CD1c-positive myeloid dendritic cell (primary cell): ENCODE measurements at regions not wholly inside any gene's neighbourhood (a gene's known extent, or its start where the extent isn't known, plus 50 kb on each side); places are given as distances from the start of the nearest gene placed in this dataset.
A peak's percentile ranks its signal among the peaks of the same experiment; 100 is the strongest.

Experiments
- DNase-seq: peaks from one replicate; pipeline ENCODE4 v3.0.0-alpha.2; 2016; ENCODE audit errors: extremely low spot score

- no peak for DNase-seq
These were observed 65.3 kb downstream of the METRNL start for GRCh38 chr17:83144421-83145357.

GRCh38 chr17:83145358-83145738, 65.9 kb downstream of the METRNL start:
- DNase-seq, result no peak

GRCh38 chr17:83145831-83146230, 66.4 kb downstream of the METRNL start:
- DNase-seq, result no peak

GRCh38 chr17:83146347-83146746, 66.9 kb downstream of the METRNL start:
- DNase-seq, result no peak

- DNase-seq, result peak; percentile 54
These were observed 67.9 kb downstream of the METRNL start for GRCh38 chr17:83147280-83147679.

GRCh38 chr17:83148317-83149028, 69.1 kb downstream of the METRNL start:
- no peak for DNase-seq

- no peak for DNase-seq
These were observed 69.8 kb downstream of the METRNL start for GRCh38 chr17:83149029-83149725.

- DNase-seq, result no peak
These were observed 70.4 kb downstream of the METRNL start for GRCh38 chr17:83149761-83150251.

GRCh38 chr17:83150369-83151055, 71.1 kb downstream of the METRNL start:
- no peak for DNase-seq

GRCh38 chr17:83151056-83151441, 71.6 kb downstream of the METRNL start:
- DNase-seq, result no peak

GRCh38 chr17:83151442-83152226, 72.2 kb downstream of the METRNL start:
- peak; percentile 39 for DNase-seq

GRCh38 chr17:83152227-83152744, 72.9 kb downstream of the METRNL start:
- no peak for DNase-seq

GRCh38 chr17:83152745-83153611, 73.6 kb downstream of the METRNL start:
- DNase-seq, result peak; percentile 95

GRCh38 chr17:83153681-83154310, 74.4 kb downstream of the METRNL start:
- no peak for DNase-seq

- DNase-seq, result no peak
These were observed 75.1 kb downstream of the METRNL start for GRCh38 chr17:83154311-83155127.

GRCh38 chr17:83155128-83156121, 76.0 kb downstream of the METRNL start:
- DNase-seq, result peak; percentile 83

GRCh38 chr17:83156408-83156807, 77.0 kb downstream of the METRNL start:
- DNase-seq, result no peak
